GM12873 (cell line): ENCODE measurements at regions not wholly inside any gene's neighbourhood (a gene's known extent, or its start where the extent isn't known, plus 50 kb on each side); places are given as distances from the start of the nearest gene placed in this dataset.

Source experiments
- CTCF ChIP-seq: IDR thresholded peaks from 2 replicates; pipeline ENCODE4 v1.5.1; 2012; ENCODE audit warnings: low read depth, mild to moderate bottlenecking, moderate library complexity, low read length, control low read depth; ENCODE audit not compliant: insufficient read depth; ENCODE audit errors: missing control alignments

- no peak for TF ChIP-seq CTCF
Measured at GRCh38 chr16:51461255-51461654, 310.2 kb upstream of the SALL1 start.

- TF ChIP-seq CTCF = no peak
Measured at GRCh38 chr16:51458356-51459140, 307.5 kb upstream of the SALL1 start.

GRCh38 chr16:51457775-51458174 lies 306.7 kb upstream of the SALL1 start:
- TF ChIP-seq CTCF = no peak

DNA sequence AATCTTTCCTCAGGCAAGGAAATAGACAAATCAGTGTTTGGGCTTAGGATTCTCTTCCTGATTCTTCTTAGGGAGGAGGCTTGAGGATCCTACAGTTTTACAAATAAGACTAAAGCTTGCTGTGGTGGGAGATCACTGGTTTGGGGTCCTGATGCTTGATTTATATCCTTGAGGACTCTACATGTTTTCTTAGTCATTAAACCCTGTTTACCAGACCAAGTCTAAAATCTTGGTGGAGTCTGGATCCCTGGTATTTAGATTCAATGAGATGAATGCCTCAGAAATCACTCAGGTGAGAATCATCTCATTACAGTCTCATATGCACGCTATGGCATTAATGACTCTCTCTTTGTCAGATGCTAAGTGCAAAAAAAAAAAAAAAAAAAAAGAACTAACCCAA lies 304.3 kb upstream of the SALL1 start:
- no peak for TF ChIP-seq CTCF

GRCh38 chr16:51453251-51453650 lies 302.2 kb upstream of the SALL1 start:
- TF ChIP-seq CTCF = no peak

GRCh38 chr16:51450909-51451308 lies 299.8 kb upstream of the SALL1 start:
- TF ChIP-seq CTCF = no peak

GRCh38 chr16:51450376-51450775 lies 299.3 kb upstream of the SALL1 start:
- TF ChIP-seq CTCF = no peak
